WTC11 (cell line): ENCODE measurements at regions not wholly inside any gene's neighbourhood (a gene's known extent, or its start where the extent isn't known, plus 50 kb on each side); places are given as distances from the start of the nearest gene placed in this dataset.

Experiments
- ATF1 ChIP-seq: sonication (generic); formaldehyde crosslinking; IDR thresholded peaks from 2 replicates; pipeline ENCODE4 v1.8.1; 2023; ENCODE audit warnings: mild to moderate bottlenecking, moderate library complexity, missing genetic modification reagents
- CREM ChIP-seq: sonication (generic); formaldehyde crosslinking; IDR thresholded peaks from 2 replicates; pipeline ENCODE4 v1.8.1; 2022; ENCODE audit warnings: mild to moderate bottlenecking, missing genetic modification reagents, moderate library complexity
- GTF2I ChIP-seq: fragments of 250-450 bp; sonication (Bioruptor Pico); conservative IDR thresholded peaks from 2 replicates; pipeline ENCODE4 v1.4.0; 2021; ENCODE audit warnings: mild to moderate bottlenecking
- HMGA2 ChIP-seq: fragments of 250-450 bp; sonication (Bioruptor Pico); IDR thresholded peaks from 2 replicates; pipeline ENCODE4 v1.4.0; 2021; ENCODE audit warnings: mild to moderate bottlenecking, moderate library complexity
- IRF2 ChIP-seq: sonication (generic); formaldehyde crosslinking; IDR thresholded peaks from 2 replicates; pipeline ENCODE4 v1.8.0; 2022; ENCODE audit warnings: low read depth, missing genetic modification reagents, borderline replicate concordance
- SP1 ChIP-seq: sonication (generic); formaldehyde crosslinking; conservative IDR thresholded peaks from 2 replicates; pipeline ENCODE4 v1.8.1; 2022; ENCODE audit warnings: missing genetic modification reagents
- TCF7 ChIP-seq: sonication (generic); formaldehyde crosslinking; IDR thresholded peaks from 2 replicates; pipeline ENCODE4 v1.8.0; 2022; ENCODE audit warnings: mild to moderate bottlenecking, low read depth, missing genetic modification reagents, moderate library complexity
- TF ChIP-seq, protein P1 (sequence below): fragments of 200-600 bp; IDR thresholded peaks from 2 replicates; pipeline ENCODE4 v1.8.0; 2022; ENCODE audit warnings: antibody characterized with exemption
- TF ChIP-seq, protein P2 (sequence below): sonication (generic); formaldehyde crosslinking; IDR thresholded peaks from 2 replicates; pipeline ENCODE4 v1.8.0; 2022; ENCODE audit warnings: mild to moderate bottlenecking, missing genetic modification reagents
- TF ChIP-seq, protein P3 (sequence below): sonication (generic); formaldehyde crosslinking; IDR thresholded peaks from 2 replicates; pipeline ENCODE4 v1.8.1; 2023; ENCODE audit warnings: mild to moderate bottlenecking, missing genetic modification reagents, moderate library complexity
- TF ChIP-seq, protein P4 (sequence below): sonication (generic); formaldehyde crosslinking; IDR thresholded peaks from 2 replicates; pipeline ENCODE4 v1.8.1; 2022; ENCODE audit warnings: low read depth, mild to moderate bottlenecking, moderate library complexity, missing genetic modification reagents, borderline replicate concordance
- TF ChIP-seq, protein P5 (sequence below): sonication (generic); formaldehyde crosslinking; IDR thresholded peaks from 2 replicates; pipeline ENCODE4 v1.8.1; 2022; ENCODE audit warnings: mild to moderate bottlenecking, missing genetic modification reagents, moderate library complexity, borderline replicate concordance
- TF ChIP-seq, protein P6 (sequence below): sonication (generic); formaldehyde crosslinking; IDR thresholded peaks from 2 replicates; pipeline ENCODE4 v1.8.1; 2023; ENCODE audit warnings: mild to moderate bottlenecking, moderate library complexity, missing genetic modification reagents

DNA sequence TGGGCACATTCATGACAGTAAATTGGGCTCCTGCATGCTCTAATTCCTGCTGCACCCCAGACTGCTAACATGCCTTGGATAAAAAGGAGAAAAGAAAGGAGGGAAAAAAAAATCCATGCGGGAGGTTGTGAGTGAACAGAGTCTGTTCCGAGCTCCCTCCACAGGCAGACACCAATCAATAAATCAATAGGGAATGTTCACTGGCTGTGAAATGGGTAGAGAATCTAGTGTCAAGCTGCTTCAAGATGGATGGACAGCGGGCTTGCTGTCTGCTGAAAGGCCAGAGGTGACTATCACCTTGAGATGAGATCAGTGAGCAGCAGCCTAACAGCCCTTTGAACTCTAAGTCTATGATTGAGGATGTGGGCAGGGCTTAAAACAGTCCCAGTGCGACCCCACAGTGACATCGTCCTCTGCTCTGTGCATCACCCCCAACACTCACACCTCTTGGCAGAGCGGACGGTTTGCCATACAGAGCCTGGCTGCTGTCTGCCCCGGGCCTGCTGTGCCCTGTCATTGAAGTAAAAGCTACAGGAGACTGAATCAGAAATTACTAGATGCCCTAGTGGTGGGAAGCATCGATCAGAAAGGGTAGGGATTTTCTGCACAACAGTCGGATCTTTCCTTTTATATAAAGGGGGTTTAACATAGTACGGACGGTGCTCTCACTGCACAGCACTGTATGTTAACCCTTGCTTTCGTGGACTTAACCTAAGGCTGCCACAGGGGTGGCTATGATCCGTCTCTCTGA, 247.9 kb upstream of the ONECUT1 start:
- TF ChIP-seq IRF2 (CRISPR knock-in tag) (no peak), GTF2I (CRISPR knock-in tag) (no peak), TCF7 (CRISPR knock-in tag) (no peak), SP1 (CRISPR knock-in tag) (no peak), CREM (CRISPR knock-in tag) (no peak), HMGA2 (CRISPR knock-in tag) (no peak), ATF1 (CRISPR knock-in tag) (no peak)
- TF ChIP-seq, protein P1, sequence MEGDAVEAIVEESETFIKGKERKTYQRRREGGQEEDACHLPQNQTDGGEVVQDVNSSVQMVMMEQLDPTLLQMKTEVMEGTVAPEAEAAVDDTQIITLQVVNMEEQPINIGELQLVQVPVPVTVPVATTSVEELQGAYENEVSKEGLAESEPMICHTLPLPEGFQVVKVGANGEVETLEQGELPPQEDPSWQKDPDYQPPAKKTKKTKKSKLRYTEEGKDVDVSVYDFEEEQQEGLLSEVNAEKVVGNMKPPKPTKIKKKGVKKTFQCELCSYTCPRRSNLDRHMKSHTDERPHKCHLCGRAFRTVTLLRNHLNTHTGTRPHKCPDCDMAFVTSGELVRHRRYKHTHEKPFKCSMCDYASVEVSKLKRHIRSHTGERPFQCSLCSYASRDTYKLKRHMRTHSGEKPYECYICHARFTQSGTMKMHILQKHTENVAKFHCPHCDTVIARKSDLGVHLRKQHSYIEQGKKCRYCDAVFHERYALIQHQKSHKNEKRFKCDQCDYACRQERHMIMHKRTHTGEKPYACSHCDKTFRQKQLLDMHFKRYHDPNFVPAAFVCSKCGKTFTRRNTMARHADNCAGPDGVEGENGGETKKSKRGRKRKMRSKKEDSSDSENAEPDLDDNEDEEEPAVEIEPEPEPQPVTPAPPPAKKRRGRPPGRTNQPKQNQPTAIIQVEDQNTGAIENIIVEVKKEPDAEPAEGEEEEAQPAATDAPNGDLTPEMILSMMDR, result no peak
- TF ChIP-seq, protein P2, sequence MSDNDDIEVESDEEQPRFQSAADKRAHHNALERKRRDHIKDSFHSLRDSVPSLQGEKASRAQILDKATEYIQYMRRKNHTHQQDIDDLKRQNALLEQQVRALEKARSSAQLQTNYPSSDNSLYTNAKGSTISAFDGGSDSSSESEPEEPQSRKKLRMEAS (CRISPR knock-in tag), result no peak
- TF ChIP-seq, protein P3, sequence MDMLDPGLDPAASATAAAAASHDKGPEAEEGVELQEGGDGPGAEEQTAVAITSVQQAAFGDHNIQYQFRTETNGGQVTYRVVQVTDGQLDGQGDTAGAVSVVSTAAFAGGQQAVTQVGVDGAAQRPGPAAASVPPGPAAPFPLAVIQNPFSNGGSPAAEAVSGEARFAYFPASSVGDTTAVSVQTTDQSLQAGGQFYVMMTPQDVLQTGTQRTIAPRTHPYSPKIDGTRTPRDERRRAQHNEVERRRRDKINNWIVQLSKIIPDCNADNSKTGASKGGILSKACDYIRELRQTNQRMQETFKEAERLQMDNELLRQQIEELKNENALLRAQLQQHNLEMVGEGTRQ (CRISPR knock-in tag), result no peak
- TF ChIP-seq, protein P4, sequence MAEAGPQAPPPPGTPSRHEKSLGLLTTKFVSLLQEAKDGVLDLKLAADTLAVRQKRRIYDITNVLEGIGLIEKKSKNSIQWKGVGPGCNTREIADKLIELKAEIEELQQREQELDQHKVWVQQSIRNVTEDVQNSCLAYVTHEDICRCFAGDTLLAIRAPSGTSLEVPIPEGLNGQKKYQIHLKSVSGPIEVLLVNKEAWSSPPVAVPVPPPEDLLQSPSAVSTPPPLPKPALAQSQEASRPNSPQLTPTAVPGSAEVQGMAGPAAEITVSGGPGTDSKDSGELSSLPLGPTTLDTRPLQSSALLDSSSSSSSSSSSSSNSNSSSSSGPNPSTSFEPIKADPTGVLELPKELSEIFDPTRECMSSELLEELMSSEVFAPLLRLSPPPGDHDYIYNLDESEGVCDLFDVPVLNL (CRISPR knock-in tag), result no peak
- TF ChIP-seq, protein P5, sequence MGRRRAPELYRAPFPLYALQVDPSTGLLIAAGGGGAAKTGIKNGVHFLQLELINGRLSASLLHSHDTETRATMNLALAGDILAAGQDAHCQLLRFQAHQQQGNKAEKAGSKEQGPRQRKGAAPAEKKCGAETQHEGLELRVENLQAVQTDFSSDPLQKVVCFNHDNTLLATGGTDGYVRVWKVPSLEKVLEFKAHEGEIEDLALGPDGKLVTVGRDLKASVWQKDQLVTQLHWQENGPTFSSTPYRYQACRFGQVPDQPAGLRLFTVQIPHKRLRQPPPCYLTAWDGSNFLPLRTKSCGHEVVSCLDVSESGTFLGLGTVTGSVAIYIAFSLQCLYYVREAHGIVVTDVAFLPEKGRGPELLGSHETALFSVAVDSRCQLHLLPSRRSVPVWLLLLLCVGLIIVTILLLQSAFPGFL (CRISPR knock-in tag), result no peak
- TF ChIP-seq, protein P6, sequence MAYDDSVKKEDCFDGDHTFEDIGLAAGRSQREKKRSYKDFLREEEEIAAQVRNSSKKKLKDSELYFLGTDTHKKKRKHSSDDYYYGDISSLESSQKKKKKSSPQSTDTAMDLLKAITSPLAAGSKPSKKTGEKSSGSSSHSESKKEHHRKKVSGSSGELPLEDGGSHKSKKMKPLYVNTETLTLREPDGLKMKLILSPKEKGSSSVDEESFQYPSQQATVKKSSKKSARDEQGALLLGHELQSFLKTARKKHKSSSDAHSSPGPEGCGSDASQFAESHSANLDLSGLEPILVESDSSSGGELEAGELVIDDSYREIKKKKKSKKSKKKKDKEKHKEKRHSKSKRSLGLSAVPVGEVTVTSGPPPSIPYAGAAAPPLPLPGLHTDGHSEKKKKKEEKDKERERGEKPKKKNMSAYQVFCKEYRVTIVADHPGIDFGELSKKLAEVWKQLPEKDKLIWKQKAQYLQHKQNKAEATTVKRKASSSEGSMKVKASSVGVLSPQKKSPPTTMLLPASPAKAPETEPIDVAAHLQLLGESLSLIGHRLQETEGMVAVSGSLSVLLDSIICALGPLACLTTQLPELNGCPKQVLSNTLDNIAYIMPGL (CRISPR knock-in tag), result no peak
